ENCODE measurements at regions not wholly inside any gene's neighbourhood (a gene's known extent, or its start where the extent isn't known, plus 50 kb on each side); places are given as distances from the start of the nearest gene placed in this dataset.

GRCh38 chr16:11401161-11402050, 56.1 kb downstream of the RMI2 start:
- no peak for DNase-seq (ENCODE audit: low read depth in 2 of 2)

GRCh38 chr16:11402051-11402744, 56.9 kb downstream of the RMI2 start:
- no peak for DNase-seq (ENCODE audit: low read depth in 2 of 2)

- no peak for DNase-seq (ENCODE audit: low read depth in 2 of 2)
Observed at GRCh38 chr16:11402745-11403533, 57.7 kb downstream of the RMI2 start.

- DNase-seq (ENCODE audit: low read depth in 2 of 2), result no peak
Observed at GRCh38 chr16:11403534-11403795, 58.2 kb downstream of the RMI2 start.

- DNase-seq (ENCODE audit: low read depth in 2 of 2), result no peak
Observed at GRCh38 chr16:11403920-11404319, 58.7 kb downstream of the RMI2 start.

GRCh38 chr16:11404603-11405002, 59.3 kb downstream of the RMI2 start:
- DNase-seq (ENCODE audit: low read depth in 2 of 2), result no peak

- DNase-seq (ENCODE audit: low read depth in 2 of 2), result peak; percentile 27 to 47
Observed at GRCh38 chr16:11405331-11406176, 60.3 kb downstream of the RMI2 start.

- DNase-seq (ENCODE audit: low read depth in 2 of 2), result no peak
Observed at GRCh38 chr16:11406177-11406560, 60.9 kb downstream of the RMI2 start.

- peak; percentile 28 to 58 for DNase-seq (ENCODE audit: low read depth in 2 of 2)
Observed at GRCh38 chr16:11407047-11407982, 62.1 kb downstream of the RMI2 start.

- no peak for DNase-seq (ENCODE audit: low read depth in 2 of 2)
Observed at GRCh38 chr16:11408216-11408615, 63.0 kb downstream of the RMI2 start.

GRCh38 chr16:11409398-11409797, 64.1 kb downstream of the RMI2 start:
- DNase-seq (ENCODE audit: low read depth in 2 of 2), result no peak

- no peak for DNase-seq (ENCODE audit: low read depth in 2 of 2)
Observed at GRCh38 chr16:11410376-11411058, 65.3 kb downstream of the RMI2 start.

- DNase-seq (ENCODE audit: low read depth in 2 of 2), result no peak
Observed at GRCh38 chr16:11411059-11411550, 65.8 kb downstream of the RMI2 start.

- no peak for DNase-seq (ENCODE audit: low read depth in 2 of 2)
Observed at GRCh38 chr16:11412175-11412904, 67.1 kb downstream of the RMI2 start.

- no peak for DNase-seq (ENCODE audit: low read depth in 2 of 2)
Observed at GRCh38 chr16:11412965-11413887, 68.0 kb downstream of the RMI2 start.

GRCh38 chr16:11413907-11414595, 68.8 kb downstream of the RMI2 start:
- no peak for DNase-seq (ENCODE audit: low read depth in 2 of 2)
